ENCODE measurements at regions not wholly inside any gene's neighbourhood (a gene's known extent, or its start where the extent isn't known, plus 50 kb on each side); places are given as distances from the start of the nearest gene placed in this dataset.

GRCh38 chr18:8526332-8526731, 82.9 kb upstream of the RAB12 start:
- TF ChIP-seq PRDM1 (tag by site-specific recombination; IDR thresholded peaks at IDR 0.05), result no peak
- no peak for TF ChIP-seq CTCF (tag by site-specific recombination; IDR thresholded peaks at IDR 0.05)
- no peak for TF ChIP-seq PATZ1 (tag by site-specific recombination; IDR thresholded peaks at IDR 0.05)
- TF ChIP-seq ZNF114 (tag by site-specific recombination; IDR thresholded peaks at IDR 0.05), result no peak
- no peak for TF ChIP-seq ZNF747 (tag by site-specific recombination; IDR thresholded peaks at IDR 0.05)
- TF ChIP-seq GLI4 (tag by site-specific recombination; IDR thresholded peaks at IDR 0.05), result no peak
- no peak for TF ChIP-seq SETDB1 (IDR thresholded peaks at IDR 0.05; ENCODE audit: insufficient read length, low read length)
- TF ChIP-seq ZNF530 (tag by site-specific recombination; IDR thresholded peaks at IDR 0.05; ENCODE audit: low read depth), result no peak
- no peak for TF ChIP-seq PRDM4 (tag by site-specific recombination; IDR thresholded peaks at IDR 0.05)
